A673 (cell line): ENCODE measurements at regions not wholly inside any gene's neighbourhood (a gene's known extent, or its start where the extent isn't known, plus 50 kb on each side); places are given as distances from the start of the nearest gene placed in this dataset.

Experiments
- CTCF ChIP-seq: fragments of 300-800, 200-600 bp; sonication (generic); conservative IDR thresholded peaks from 2 replicates; pipeline ENCODE4 v1.5.1; 2017; ENCODE audit warnings: low read depth, mild to moderate bottlenecking, antibody characterized with exemption, low read length, moderate library complexity, mixed read lengths
- EZH2 ChIP-seq: fragments of 200-600 bp; sonication (generic); IDR thresholded peaks from 2 replicates; pipeline ENCODE4 v1.6.1; 2017; ENCODE audit warnings: borderline replicate concordance, low read depth, mild to moderate bottlenecking, mixed read lengths, antibody characterized with exemption, low read length; ENCODE audit not compliant: poor library complexity, severe bottlenecking

DNA sequence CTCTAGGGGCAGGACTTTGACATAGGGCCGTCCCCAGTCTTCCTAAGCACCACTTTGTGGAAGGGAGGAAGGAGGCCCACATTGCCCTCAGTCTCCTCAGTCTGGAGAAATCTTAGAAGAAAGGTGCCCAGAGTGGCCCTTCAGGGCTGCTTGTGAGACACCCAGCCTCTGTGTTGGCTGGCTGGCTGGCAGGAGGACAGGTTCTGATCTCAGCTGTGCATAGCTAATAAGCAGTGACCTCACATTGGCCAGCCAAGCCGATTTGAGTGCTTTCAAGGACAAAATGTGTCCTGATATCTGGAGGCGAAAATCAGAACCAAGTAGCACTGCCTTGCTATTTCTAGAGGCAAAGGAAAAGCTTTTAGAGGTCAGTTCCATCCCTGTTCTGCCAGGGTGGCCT is 211.5 kb downstream of the BCOR start:
- TF ChIP-seq CTCF (no peak), EZH2 (no peak)
